ENCODE measurements at regions not wholly inside any gene's neighbourhood (a gene's known extent, or its start where the extent isn't known, plus 50 kb on each side); places are given as distances from the start of the nearest gene placed in this dataset.
A peak's percentile ranks its signal among the peaks of the same experiment; 100 is the strongest.
"Not testable (repeated sequence)": the region's sequence is repeated elsewhere in the genome, so short reads cannot be mapped to it uniquely, and the experiment has no call there.

- peak; percentile 0 for DNase-seq
Observed at GRCh38 chr16:21487956-21488355, 111.4 kb upstream of the METTL9 start.

- not testable (repeated sequence) for DNase-seq
Observed at GRCh38 chr16:21499046-21499445, 100.3 kb upstream of the METTL9 start.

DNA sequence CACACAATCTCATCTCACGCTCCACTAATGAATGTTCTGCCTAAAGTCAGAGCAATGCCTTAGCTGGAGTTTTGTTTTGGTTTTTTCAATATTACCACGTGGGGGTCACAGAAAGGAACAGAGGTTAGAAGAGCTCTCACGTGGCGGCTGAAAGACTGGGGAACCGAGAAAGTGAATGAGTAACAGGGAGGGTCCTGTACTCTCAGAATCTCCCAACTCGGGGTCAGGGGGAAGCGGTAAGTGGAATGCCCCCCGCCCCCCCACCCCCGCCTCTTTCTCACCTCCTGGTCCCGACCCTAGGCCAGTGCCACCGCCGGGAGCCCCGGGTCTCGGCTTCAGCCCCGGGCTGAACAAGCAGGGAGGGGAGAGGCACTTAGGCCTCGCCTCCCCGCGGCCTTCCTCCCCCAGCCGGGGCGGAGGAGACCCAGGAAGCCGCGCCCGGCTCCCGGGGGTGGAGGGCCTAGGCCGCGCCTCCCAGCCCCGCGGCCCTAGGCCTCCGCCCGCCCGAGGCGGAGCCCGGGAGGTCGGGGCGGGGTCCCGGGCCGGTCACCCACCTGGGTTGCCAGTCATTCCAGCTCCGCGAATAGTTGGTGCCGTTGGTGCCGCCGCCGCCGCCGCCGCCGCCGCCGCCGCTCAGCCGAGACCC is 98.0 kb upstream of the METTL9 start:
- peak; percentile 67 for DNase-seq

DNA sequence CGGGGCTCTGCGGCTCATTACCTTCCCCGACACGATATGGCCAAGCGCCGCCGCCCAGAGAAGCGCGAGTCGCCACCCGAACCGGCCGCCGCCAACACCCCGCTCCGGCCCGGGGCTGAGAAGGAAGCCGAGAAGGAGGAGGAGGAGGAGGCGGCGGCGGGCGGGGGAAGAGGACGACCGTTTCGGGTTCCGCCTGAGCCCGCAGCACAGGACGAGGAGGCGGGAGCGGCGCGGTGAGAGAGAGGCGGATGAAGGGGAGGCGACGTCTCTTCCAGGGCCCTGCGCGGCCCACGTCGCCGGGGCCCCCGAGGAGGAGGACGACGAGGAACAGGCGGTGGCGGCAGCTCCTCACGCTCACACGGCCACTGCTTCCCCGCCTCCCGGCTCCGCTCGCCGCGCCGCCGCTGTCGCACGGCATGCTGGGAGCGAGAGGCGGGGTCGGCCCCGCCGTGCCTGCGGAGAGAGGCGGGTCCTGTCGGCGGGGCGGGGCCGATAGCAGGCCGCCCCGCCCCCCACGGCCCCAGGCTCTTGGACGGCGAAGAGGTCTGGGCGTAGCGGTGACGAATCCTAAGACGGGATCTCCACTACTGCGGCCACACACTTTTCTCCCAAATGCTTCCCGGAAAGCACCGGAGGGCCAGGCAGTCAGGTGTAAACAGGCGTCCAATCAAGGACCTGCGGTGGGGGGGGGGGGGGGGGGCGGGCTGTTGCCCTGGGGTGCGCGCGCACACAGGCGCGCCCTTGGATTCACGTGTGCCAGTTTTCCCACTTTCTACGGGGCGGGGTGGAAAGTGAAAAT is 97.3 kb upstream of the METTL9 start:
- DNase-seq = peak; percentile 93

DNA sequence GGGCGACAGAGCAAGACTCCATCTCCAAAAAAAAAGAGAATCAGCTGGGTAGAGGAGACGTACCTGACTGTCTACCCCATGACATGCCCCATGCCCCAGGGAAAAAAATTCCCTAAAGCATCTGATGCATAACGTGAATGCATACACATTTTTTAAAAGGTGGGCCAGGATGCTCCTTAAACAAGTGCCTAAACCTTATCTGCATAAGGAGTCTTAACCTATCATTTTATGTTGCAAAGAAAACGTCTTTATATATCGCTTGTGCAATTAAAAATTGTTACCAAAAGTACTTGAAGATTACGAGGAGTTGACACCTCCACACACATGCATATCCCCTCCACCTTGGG is 95.8 kb upstream of the METTL9 start:
- not testable (repeated sequence) for DNase-seq

DNA sequence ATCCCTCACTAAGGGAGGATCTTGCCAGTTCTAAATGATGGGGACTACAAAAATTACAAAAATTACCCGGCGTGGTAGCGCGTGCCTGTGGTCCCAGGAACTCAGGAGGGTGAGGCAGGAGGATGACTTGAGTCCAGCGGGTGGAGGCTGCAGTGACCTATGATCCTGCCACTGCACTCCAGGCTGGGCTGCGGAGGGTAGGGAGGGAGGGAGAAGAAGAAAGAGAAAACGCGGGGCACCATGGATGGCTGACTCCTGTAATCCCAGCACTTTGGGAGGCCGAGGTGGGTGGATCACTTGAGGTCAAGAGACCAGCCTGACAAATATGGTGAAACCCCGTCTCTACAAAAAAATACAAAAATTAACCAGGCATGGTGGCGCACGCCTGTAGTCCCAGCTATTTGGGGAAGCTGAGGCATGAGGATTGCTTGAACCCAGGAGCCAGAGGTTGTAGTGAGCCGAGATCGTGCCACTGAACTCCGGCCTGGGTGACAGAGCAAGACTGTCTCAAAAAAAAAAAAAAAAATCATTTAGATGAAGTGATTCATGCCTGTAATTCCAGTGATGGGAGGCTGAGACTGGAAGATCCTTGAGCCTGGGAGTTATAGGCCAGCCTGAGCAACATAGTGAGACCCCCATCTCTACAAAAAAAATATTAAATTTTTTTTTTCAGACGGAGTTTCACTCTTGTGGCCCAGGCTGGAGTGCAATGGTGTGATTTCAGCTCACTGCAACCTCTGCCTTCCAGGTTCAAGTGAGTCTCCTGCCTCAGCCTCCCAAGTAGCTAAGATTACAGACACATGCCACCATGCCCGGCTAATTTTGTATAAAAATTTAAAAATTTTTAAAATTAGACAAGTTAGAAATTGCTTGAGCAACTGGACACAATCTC is 95.2 kb upstream of the METTL9 start:
- DNase-seq = not testable (repeated sequence)

DNA sequence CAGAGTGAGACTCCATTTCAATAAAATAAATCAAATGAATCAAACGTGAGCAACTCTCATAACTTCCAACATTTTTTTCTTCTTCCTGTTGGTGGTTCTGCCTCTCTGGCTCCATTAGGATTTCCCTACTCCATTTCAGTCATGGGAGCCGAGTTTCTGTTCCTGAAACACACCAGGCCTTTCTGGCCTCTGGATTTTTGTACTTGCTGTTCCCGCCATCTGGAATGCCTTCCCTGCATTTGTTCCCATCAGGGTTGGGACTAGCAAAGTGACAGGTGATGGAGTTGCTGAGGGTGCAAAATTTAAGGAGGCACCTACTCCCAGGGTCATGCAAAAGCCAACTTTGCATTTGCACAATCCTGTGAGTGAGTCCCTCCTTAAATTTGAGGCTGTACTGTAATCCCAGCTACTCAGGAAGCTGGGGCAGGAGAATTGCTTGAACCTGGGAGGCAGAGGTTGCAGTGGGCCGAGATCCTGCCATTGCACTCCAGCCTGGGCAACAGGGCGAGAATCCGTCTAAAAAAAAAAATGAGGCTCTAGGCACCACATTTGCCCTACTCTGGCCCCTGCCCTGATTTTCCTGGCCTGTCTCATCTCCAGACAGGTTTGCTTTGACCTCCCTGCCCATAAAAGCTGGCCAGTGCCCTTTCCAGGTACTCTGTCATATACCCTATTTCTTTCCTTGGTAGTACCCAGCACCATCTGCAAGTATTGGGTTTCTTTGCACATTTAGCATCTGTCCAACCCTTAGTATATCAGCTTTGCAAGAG is 93.4 kb upstream of the METTL9 start:
- not testable (repeated sequence) for DNase-seq

GRCh38 chr16:21506857-21507456 is 92.4 kb upstream of the METTL9 start:
- DNase-seq = peak; percentile 74

DNA sequence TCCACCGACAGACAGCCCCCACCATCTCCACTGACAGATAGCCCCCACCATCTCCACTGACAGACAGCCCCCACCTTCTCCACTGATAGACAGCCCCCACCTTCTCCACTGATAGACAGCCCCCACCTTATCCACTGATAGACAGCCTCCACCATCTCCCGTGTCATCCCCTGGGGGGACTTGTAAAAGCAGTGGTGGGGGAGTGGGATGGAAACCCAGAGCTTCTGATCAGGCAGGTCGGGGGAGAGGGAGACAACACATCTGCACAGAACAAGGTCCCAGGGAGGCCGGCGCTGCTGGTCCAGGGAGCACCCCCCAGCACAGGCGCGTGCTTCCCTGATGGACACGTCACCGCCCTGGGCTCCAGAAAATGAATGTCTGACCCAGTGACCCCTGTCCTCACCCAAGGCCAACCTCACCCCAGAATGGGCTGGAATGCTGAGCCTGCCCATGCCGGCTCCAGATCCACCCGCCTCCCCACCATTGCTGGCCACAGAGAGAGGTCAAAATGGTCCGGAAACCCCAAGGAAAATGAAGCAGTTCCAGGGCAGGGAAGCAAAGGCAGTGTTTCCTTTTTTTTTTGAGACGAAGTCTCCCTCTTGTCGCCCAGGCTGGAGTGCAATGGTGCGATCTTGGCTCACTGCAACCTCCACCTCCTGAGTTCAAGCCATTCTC is 91.6 kb upstream of the METTL9 start:
- DNase-seq = not testable (repeated sequence)

DNA sequence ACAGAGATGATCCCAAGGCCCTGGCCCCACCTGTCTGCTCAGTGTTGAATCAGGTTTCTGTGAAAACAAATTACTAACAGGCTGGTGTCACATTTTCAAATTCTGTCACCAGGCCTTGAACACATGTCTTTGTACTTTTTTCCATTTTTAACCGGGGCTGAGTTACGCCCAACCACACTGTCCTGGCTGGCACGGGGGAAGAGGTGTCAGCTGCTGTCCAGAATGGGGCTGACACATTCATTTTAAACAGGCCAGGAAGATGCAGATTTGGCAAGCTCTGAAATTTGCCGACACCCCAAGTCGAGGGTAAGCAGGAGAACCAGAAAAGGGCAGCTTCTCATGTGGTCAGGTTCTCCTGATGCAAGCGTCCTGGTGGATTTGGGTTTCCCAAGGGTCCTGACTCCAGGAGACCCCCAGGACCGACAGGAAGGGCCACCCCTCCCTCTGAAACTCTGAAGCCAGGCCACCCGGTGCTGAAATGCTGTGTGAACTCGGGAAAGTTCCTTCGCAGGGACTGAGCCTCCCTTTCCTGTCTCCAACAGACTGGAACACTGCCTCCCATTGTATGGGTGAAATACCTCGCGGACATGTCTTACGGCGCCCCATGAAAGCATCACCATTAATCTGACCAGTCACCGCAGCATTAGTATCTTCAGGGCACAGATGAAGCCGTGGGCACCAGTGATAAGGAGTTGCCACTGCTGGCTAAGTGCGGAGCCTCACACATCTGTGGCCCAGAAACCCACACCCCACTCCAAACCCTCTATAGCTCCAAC is 90.5 kb upstream of the METTL9 start:
- DNase-seq = not testable (repeated sequence)

- DNase-seq = not testable (repeated sequence)
Observed at GRCh38 chr16:21509437-21510086, 89.8 kb upstream of the METTL9 start.

DNA sequence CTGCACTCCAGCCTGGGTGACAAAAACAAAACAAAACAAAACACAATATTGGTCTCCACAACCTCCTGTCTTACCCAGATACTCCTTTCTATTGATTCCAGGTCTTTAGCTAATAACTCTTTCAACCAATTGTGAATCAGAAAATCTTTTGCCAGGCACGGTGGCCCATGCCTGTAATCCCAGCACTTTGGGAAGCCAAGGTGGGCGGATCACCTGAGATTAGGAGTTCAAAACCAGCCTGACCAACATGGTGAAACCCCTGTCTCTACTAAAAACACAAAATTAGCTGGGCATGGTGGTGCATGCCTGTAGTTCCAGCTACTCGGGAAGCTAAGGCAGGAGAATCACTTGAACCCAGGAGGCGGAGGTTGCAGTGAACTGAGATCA is 88.5 kb upstream of the METTL9 start:
- not testable (repeated sequence) for DNase-seq

- not testable (repeated sequence) for DNase-seq
Observed at GRCh38 chr16:21511315-21512210, 87.8 kb upstream of the METTL9 start.

GRCh38 chr16:21512280-21513192 is 86.8 kb upstream of the METTL9 start:
- not testable (repeated sequence) for DNase-seq

- DNase-seq = not testable (repeated sequence)
Observed at GRCh38 chr16:21513337-21513741, 86.0 kb upstream of the METTL9 start.

DNA sequence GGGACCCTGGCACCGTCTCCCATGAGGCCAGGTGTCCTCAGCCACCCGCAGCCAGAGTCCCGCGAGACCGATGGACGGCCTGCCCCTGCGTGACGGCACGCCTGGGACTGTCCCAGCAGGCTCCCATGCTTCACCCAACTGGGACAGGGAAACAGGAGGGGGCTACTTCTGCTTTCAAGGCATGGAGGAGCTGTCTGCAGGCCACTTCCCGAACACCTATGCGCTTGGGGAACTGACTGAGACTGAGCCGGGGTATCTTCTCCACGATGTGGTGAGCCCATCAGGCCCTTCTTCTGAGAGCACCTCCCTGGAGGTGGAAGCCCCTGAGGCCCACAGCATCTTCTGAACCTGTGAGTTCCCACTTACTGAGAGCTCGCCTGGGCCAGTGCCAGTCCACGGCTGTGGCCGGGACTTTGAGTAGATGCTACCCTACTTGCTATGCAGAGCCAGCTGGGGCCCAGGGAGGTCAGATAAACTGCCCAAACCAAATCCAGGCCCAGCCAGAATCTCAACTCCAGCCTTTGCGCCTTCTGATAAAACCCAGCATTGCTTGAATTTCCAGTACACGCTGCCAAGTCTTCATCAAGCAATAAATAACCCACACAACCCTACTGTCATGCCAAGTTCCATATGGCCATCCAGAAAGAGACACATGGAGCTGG is 85.4 kb upstream of the METTL9 start:
- DNase-seq = not testable (repeated sequence)

- DNase-seq = not testable (repeated sequence)
Observed at GRCh38 chr16:21514474-21514840, 84.9 kb upstream of the METTL9 start.

- DNase-seq = not testable (repeated sequence)
Observed at GRCh38 chr16:21516705-21517040, 82.7 kb upstream of the METTL9 start.

Data from CD4-positive, alpha-beta T cell treated with Interleukin-4 for 4 hours (primary cell).